HEK293 (cell line): ENCODE measurements at regions not wholly inside any gene's neighbourhood (a gene's known extent, or its start where the extent isn't known, plus 50 kb on each side); places are given as distances from the start of the nearest gene placed in this dataset.

Experiments used
- CTCF ChIA-PET: fragments of 350-600 bp; formaldehyde crosslinking; extraction: SDS; loops from one replicate; lab custom pipeline; 2021; ENCODE audit warnings: antibody characterized with exemption; lab: Yijun Ruan, JAX
- POLR2A ChIA-PET: fragments of 300-600 bp; formaldehyde crosslinking; extraction: SDS; loops from one replicate; lab custom pipeline; 2020; ENCODE audit warnings: antibody characterized with exemption, inconsistent platforms; lab: Yijun Ruan, JAX
- H3K27ac ChIP-seq: fragments of 200-500 bp; sonication (Bioruptor generic); 2 replicates; pipeline ENCODE4 v1.5.1; 2014; ENCODE audit warnings: low read depth, low read length, control low read depth, inconsistent platforms; ENCODE audit errors: extremely low read depth
- H3K36me3 ChIP-seq, 2 experiments: fragments of 200-500 bp in 1 of 2; sonication (Bioruptor generic) in 1 of 2; 1 replicate in 1 of 2; 2 replicates in 1 of 2; pipeline ENCODE4 v1.5.1; 2014 to 2017; ENCODE audit warnings: inconsistent platforms in 2 of 2, low read length in 2 of 2; ENCODE audit not compliant: control insufficient read depth in 2 of 2, insufficient read depth in 1 of 2
- H3K4me1 ChIP-seq: fragments of 200-500 bp; sonication (Bioruptor generic); 2 replicates; pipeline ENCODE4 v1.5.1; 2014; ENCODE audit warnings: mild to moderate bottlenecking, low read length, inconsistent platforms; ENCODE audit not compliant: control insufficient read depth, insufficient read depth
- H3K4me3 ChIP-seq: 2 replicates; pipeline ENCODE4 v1.5.1; 2011; ENCODE audit warnings: low read depth, mild to moderate bottlenecking, control low read depth, low read length, moderate library complexity
- H3K9me3 ChIP-seq: fragments of 200-500 bp; sonication (Bioruptor generic); 2 replicates; pipeline ENCODE4 v1.5.1; 2014; ENCODE audit warnings: low read depth, low read length, inconsistent platforms; ENCODE audit not compliant: control insufficient read depth, insufficient read depth
- AEBP2 ChIP-seq: fragments of 450-650 bp; formaldehyde crosslinking; IDR thresholded peaks from 2 replicates; pipeline ENCODE4 v1.5.1; 2016; ENCODE audit warnings: missing biosample characterization, missing genetic modification characterization, borderline replicate concordance
- BCL11A ChIP-seq: fragments of 450-650 bp; formaldehyde crosslinking; IDR thresholded peaks from 2 replicates; pipeline ENCODE4 v1.5.1; 2016; ENCODE audit warnings: low read depth, missing biosample characterization, missing genetic modification characterization
- IKZF3 ChIP-seq: fragments of 450-650 bp; IDR thresholded peaks from 2 replicates; pipeline ENCODE4 v1.5.0; 2018; ENCODE audit warnings: missing biosample characterization, mild to moderate bottlenecking, missing genetic modification characterization, moderate library complexity
- SCRT2 ChIP-seq: fragments of 450-650 bp; formaldehyde crosslinking; IDR thresholded peaks from 2 replicates; pipeline ENCODE4 v1.5.1; 2016; ENCODE audit warnings: missing biosample characterization, missing genetic modification characterization
- TSHZ1 ChIP-seq: fragments of 450-650 bp; formaldehyde crosslinking; IDR thresholded peaks from 2 replicates; pipeline ENCODE4 v1.5.1; 2016; ENCODE audit warnings: missing biosample characterization, missing genetic modification characterization, borderline replicate concordance
- ZBTB21 ChIP-seq: fragments of 450-650 bp; formaldehyde crosslinking; IDR thresholded peaks from 2 replicates; pipeline ENCODE4 v1.5.1; 2017; ENCODE audit warnings: missing biosample characterization, missing genetic modification characterization
- ZFP69B ChIP-seq: fragments of 450-650 bp; formaldehyde crosslinking; IDR thresholded peaks from 2 replicates; pipeline ENCODE4 v1.5.1; 2016; ENCODE audit warnings: missing biosample characterization, missing genetic modification characterization
- ZNF112 ChIP-seq: fragments of 450-650 bp; formaldehyde crosslinking; IDR thresholded peaks from 2 replicates; pipeline ENCODE4 v1.5.0; 2017; ENCODE audit warnings: missing biosample characterization, missing genetic modification characterization
- ZNF121 ChIP-seq: fragments of 450-650 bp; formaldehyde crosslinking; IDR thresholded peaks from 2 replicates; pipeline ENCODE4 v1.5.1; 2016; ENCODE audit warnings: missing biosample characterization, missing genetic modification characterization
- ZNF23 ChIP-seq: fragments of 450-650 bp; formaldehyde crosslinking; IDR thresholded peaks from 2 replicates; pipeline ENCODE4 v1.5.1; 2016; ENCODE audit warnings: missing biosample characterization, missing genetic modification characterization, borderline replicate concordance
- ZNF274 ChIP-seq, 2 experiments: fragments of 200-500 bp in 1 of 2; fragments of 450-650 bp in 1 of 2; sonication (Bioruptor generic) in 1 of 2; formaldehyde crosslinking in 1 of 2; IDR thresholded peaks; 2 replicates each; pipeline versions ENCODE4 v1.5.1 to v1.6.1; 2014 to 2016; ENCODE audit warnings: borderline replicate concordance in 1 of 2, inconsistent platforms in 1 of 2, low read length in 1 of 2, missing biosample characterization in 1 of 2, missing genetic modification characterization in 1 of 2
- ZNF391 ChIP-seq: fragments of 450-650 bp; formaldehyde crosslinking; IDR thresholded peaks from 2 replicates; pipeline ENCODE4 v1.5.1; 2016; ENCODE audit warnings: low read depth, missing biosample characterization, missing genetic modification characterization, borderline replicate concordance
- ZNF398 ChIP-seq: fragments of 450-650 bp; formaldehyde crosslinking; IDR thresholded peaks from 2 replicates; pipeline ENCODE4 v1.5.1; 2017; ENCODE audit warnings: missing biosample characterization, missing genetic modification characterization
- ZNF423 ChIP-seq: fragments of 450-650 bp; formaldehyde crosslinking; IDR thresholded peaks from 2 replicates; pipeline ENCODE4 v1.5.1; 2016; ENCODE audit warnings: missing biosample characterization, missing genetic modification characterization
- ZNF558 ChIP-seq: fragments of 450-650 bp; formaldehyde crosslinking; IDR thresholded peaks from 2 replicates; pipeline ENCODE4 v1.5.1; 2016; ENCODE audit warnings: missing biosample characterization, missing genetic modification characterization
- ZNF560 ChIP-seq: fragments of 450-650 bp; formaldehyde crosslinking; IDR thresholded peaks from 2 replicates; pipeline ENCODE4 v1.5.1; 2017; ENCODE audit warnings: missing biosample characterization, missing genetic modification characterization, borderline replicate concordance
- ZNF571 ChIP-seq: fragments of 450-650 bp; formaldehyde crosslinking; IDR thresholded peaks from 2 replicates; pipeline ENCODE4 v1.5.0; 2017; ENCODE audit warnings: missing biosample characterization, missing genetic modification characterization
- ZNF600 ChIP-seq: fragments of 450-650 bp; formaldehyde crosslinking; IDR thresholded peaks from 2 replicates; pipeline ENCODE4 v1.5.1; 2016; ENCODE audit warnings: missing biosample characterization, missing genetic modification characterization
- ZNF670 ChIP-seq: fragments of 450-650 bp; formaldehyde crosslinking; IDR thresholded peaks from 2 replicates; pipeline ENCODE4 v1.5.1; 2016; ENCODE audit warnings: missing biosample characterization, missing genetic modification characterization, low read depth
- ZNF747 ChIP-seq: fragments of 450-650 bp; formaldehyde crosslinking; IDR thresholded peaks from 2 replicates; pipeline ENCODE4 v1.5.1; 2016; ENCODE audit warnings: missing biosample characterization, missing genetic modification characterization
- ZNF792 ChIP-seq: fragments of 450-650 bp; formaldehyde crosslinking; IDR thresholded peaks from 2 replicates; pipeline ENCODE4 v1.5.1; 2016; ENCODE audit warnings: missing biosample characterization, missing genetic modification characterization
- ZNF830 ChIP-seq: fragments of 450-650 bp; IDR thresholded peaks from 2 replicates; pipeline ENCODE4 v1.5.0; 2018; ENCODE audit warnings: missing biosample characterization, missing genetic modification characterization, low read depth, mild to moderate bottlenecking, moderate library complexity
- ZSCAN16 ChIP-seq: fragments of 450-650 bp; formaldehyde crosslinking; IDR thresholded peaks from 2 replicates; pipeline ENCODE4 v1.5.1; 2016; ENCODE audit warnings: missing biosample characterization, missing genetic modification characterization
- ZSCAN30 ChIP-seq: fragments of 450-650 bp; IDR thresholded peaks from 2 replicates; pipeline ENCODE4 v1.5.1; 2018; ENCODE audit warnings: missing biosample characterization, mild to moderate bottlenecking, missing genetic modification characterization, moderate library complexity
- TF ChIP-seq, protein P1 (sequence below): fragments of 450-650 bp; formaldehyde crosslinking; IDR thresholded peaks from 2 replicates; pipeline ENCODE4 v1.5.1; 2017; ENCODE audit warnings: missing biosample characterization, missing genetic modification characterization

GRCh38 chr4:178471994-178472393 lies 1029.8 kb upstream of the AGA start:
- ChIA-PET POLR2A (no interaction called here), CTCF (no interaction called here)
- Histone ChIP-seq H3K36me3 (no peaks in the 10 kb centered on the region), H3K27ac (no peak overlapping the region), H3K9me3 (no peaks in the 10 kb centered on the region), H3K4me1 (no peaks in the 10 kb centered on the region), H3K4me3 (no peak overlapping the region)
- TF ChIP-seq ZNF558 (tag by site-specific recombination) = no peak
- TF ChIP-seq, protein P1, sequence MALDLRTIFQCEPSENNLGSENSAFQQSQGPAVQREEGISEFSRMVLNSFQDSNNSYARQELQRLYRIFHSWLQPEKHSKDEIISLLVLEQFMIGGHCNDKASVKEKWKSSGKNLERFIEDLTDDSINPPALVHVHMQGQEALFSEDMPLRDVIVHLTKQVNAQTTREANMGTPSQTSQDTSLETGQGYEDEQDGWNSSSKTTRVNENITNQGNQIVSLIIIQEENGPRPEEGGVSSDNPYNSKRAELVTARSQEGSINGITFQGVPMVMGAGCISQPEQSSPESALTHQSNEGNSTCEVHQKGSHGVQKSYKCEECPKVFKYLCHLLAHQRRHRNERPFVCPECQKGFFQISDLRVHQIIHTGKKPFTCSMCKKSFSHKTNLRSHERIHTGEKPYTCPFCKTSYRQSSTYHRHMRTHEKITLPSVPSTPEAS (tag by site-specific recombination) = no peak
- no peak for TF ChIP-seq ZNF112
- no peak for TF ChIP-seq IKZF3
- TF ChIP-seq ZNF391 (tag by site-specific recombination) = no peak
- TF ChIP-seq ZNF747 (tag by site-specific recombination) = no peak
- no peak for TF ChIP-seq BCL11A (tag by site-specific recombination)
- TF ChIP-seq ZNF560 (tag by site-specific recombination) = no peak
- no peak for TF ChIP-seq ZNF670 (tag by site-specific recombination)
- TF ChIP-seq ZSCAN16 = no peak

- Histone ChIP-seq H3K4me1 (no peaks in the 10 kb centered on the region), H3K9me3 (no peaks in the 10 kb centered on the region), H3K27ac (no peak overlapping the region), H3K4me3 (no peak overlapping the region), H3K36me3 (no peaks in the 10 kb centered on the region)
- POLR2A ChIA-PET = no interaction called here
- TF ChIP-seq ZNF600 (tag by site-specific recombination) (no peak), ZNF830 (tag by site-specific recombination) (no peak), ZNF423 (tag by site-specific recombination) (no peak)
- TF ChIP-seq, all 188 proteins: peak for 0
- CTCF ChIA-PET = no interaction called here
Measured at GRCh38 chr4:178480105-178480504, 1037.9 kb upstream of the AGA start.

- Histone ChIP-seq H3K4me3 (no peak overlapping the region), H3K36me3 (no peaks in the 10 kb centered on the region), H3K4me1 (no peaks in the 10 kb centered on the region), H3K27ac (no peak overlapping the region), H3K9me3 (no peaks in the 10 kb centered on the region)
- CTCF ChIA-PET = interaction anchor here (0.8 kb wide), 1 partner anchor 10 kb away, joined by 5 read pairs; no protein-coding TSS in a partner anchor
- POLR2A ChIA-PET = no interaction called here
- TF ChIP-seq ZNF121 (tag by site-specific recombination) (no peak), ZNF398 (tag by site-specific recombination) (no peak), AEBP2 (tag by site-specific recombination) (no peak), ZNF670 (tag by site-specific recombination) (no peak), ZNF23 (no peak), ZSCAN30 (tag by site-specific recombination) (no peak), ZNF571 (tag by site-specific recombination) (no peak), ZBTB21 (no peak), TSHZ1 (no peak), SCRT2 (tag by site-specific recombination) (no peak), ZNF792 (tag by site-specific recombination) (no peak), ZFP69B (no peak), ZNF274 (IDR thresholded peaks at IDR 0.05; ENCODE audit: low read length) (no peak), ZNF274 (tag by site-specific recombination; IDR thresholded peaks at IDR 0.05; ENCODE audit: borderline replicate concordance) (no peak)
Measured at GRCh38 chr4:178480881-178481280, 1038.6 kb upstream of the AGA start.
